Fibroblast of gingiva (primary cell): ENCODE measurements at regions not wholly inside any gene's neighbourhood (a gene's known extent, or its start where the extent isn't known, plus 50 kb on each side); places are given as distances from the start of the nearest gene placed in this dataset.
"Not testable (repeated sequence)": the region's sequence is repeated elsewhere in the genome, so short reads cannot be mapped to it uniquely, and the experiment has no call there.

Experiments
- DNase-seq: peaks from one replicate; pipeline ENCODE4 v3.0.0-alpha.2; 2011; ENCODE audit warnings: low read depth

DNA sequence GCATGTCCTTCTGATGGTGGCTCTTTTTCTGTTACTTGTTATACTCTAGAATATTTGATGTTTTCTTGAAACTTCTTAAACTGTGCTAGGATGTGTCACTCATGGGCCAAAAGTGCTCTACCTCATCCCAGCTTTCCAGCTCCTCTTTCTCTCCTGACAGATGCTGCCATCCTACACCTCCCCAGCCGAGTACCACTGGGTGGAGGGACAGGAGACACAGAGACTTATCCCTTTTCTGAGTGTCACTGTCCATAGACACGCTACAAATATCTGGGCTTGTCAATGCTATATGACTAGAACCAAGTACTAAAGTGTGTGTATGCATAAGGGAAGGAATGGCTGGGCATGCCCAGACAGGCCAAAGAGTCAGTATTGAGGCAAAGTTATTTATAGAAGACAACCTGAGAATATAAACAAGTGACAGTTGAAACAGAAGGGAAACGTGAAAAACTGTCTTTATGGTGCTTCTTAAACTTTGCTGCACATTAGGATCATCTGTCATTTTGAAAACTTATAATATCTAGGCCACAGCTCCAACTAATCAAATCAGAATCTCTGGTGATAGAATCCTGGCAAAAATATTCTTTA lies 188.0 kb downstream of the CARTPT start:
- DNase-seq, result no peak

DNA sequence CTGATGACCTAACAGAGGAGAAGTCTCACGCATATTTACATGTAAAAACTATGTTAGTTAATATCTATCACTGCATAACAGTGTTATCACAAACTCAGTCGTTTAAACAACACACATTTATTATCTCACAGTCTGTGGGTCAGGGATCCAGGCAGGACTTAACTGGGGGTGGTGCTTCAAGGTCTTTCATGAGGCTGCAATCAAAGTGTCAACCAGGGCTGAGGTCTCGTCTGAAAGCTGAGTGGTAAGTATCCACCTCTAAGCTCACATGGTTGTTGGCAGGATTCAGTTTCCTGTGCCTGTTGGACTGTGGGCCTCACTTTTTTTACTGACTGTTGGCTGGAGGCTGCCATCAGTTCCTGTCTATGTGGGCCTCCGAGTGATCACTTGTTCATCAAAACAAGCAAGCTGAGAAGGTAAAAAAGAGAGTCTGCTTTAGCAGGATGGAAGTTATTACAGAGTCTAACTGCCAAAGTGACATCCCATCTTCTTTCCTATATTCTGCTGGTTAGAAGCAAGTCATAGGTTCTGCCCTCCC lies 188.6 kb downstream of the CARTPT start:
- DNase-seq, result no peak

DNA sequence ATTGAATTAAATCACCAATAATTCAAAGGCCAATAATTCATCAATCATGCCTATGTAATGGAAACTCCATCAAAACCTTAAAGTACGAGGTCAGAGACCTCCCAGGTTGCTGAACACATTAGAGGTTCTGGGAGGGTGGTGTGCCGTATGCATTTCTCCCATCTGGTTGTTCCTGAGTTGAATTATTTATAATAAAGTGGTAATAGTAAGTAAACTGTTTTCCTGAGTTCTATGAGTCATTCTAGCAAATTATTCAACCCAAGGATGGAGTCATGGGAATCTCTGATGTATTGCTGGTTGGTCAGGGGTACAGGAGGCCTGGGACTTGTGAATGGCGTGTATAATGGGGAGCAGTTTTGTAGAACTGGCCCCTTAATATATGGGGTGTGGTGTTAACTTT lies 191.7 kb downstream of the CARTPT start:
- no peak for DNase-seq

DNA sequence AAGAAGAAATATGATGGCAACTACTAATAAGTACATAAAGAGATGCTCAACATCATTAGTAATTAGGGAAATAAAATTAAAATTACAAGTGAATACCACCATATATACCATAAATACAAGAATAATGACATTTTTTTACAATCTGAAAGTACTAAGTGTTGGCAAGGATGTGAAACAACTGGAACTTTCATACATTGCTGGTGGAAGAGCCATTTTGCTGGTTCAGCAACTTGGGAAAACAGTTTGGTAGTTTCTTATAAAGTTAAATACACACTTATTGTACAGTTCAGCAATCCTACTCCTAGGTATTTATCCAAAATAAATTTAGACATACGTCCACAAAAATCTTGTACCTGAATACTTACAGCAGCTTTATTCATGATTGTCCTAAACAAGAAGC lies 192.9 kb downstream of the CARTPT start:
- DNase-seq, result no peak

DNA sequence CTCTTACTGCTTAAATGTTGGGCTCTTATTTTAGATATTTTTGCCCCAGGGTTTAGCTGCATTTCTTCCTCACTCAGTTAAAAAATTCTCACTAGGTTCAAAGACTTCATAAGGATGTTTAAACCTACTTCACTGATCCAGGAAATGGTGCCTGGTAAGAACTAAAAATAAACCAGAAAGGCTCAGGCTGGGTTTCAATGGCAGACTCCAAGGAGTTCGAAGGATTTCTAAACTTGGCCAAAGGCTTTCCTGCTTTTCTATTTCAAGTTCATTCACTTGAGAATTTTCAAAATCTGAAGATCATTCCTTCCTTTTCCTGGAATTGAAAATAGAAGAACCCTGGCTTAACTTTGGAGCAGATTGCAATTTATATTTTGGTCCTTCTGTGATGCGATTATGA lies 193.0 kb upstream of the MAP1B start:
- no peak for DNase-seq

DNA sequence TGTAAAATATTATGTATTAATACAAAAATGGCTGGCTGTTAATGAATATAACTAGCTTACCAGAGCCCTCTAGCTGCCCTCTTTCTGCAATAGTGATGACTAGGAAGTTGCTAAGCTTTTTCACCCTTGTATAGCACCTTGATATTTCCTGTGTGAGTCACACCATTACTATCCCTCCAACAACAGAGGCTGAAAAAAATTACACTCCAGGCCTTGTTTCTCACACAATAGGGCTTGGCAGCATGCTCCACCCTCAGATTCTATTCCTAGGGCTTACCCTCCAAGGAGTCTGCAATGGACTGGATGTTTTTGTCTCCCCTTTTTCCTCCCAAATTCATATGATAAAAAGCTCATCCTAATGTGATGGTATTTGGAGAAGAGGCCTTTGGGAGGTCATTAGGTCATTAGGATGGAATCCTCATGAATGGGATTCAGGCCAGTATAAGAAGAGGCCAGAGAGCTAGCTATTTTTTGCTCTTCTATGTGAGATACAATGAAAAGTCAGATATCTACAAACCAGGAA lies 184.6 kb upstream of the MAP1B start:
- peak; percentile 13 for DNase-seq

DNA sequence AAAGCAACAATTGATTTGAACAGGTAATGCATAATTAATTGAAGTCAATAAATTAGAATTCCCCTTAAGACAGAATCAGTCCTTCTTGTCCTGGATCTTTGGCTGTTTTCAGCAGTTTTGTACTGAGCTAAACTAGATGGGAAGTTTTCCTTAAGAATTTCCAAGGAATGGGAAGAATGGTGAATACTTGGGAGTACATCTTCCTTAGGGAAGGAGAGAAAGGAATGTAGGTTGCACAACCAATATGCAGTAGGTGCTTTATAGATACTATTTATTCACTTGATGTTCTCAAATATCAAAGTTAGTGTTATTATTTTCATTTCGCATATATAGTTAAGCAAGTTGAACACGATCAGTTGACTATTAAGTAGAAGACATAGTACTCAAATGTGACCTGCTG lies 183.5 kb upstream of the MAP1B start:
- no peak for DNase-seq

DNA sequence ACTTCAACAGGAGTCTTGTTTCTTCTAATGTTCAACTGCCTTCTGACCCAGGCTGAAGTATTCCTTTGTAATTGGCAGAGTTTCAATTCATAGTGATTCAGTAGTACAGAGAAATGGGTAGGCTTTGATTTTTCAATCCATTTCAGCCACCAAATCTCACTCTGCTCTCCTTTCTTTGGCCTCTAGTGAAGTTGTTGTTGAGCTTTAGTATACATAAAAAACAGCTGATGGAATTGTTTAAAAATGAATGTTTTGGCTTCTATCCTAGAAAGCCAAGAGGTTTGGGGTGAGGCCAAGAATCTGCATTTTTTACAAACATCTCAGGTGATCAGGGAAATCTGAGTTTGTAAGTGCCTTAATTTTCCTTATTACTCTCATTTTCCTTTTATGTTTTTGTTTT lies 182.9 kb upstream of the MAP1B start:
- no peak for DNase-seq

DNA sequence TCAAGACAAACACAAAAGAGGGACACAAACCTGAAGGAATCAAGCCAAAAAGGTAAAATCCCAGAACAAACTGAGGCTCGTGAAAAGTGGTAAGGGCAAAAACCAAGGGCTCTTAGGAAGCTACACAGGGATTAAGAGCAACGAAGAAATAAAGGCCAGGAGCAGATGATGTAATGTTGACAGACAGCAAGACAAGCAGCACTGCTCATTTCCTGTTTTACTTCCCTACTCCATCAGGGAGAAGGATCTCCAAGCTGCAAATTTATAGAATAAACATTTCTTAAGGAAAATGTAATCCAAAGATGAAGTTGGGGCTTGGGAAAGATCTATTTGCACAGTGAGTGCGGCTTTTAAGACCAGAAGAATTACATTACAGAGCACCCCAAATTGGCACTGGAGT lies 182.3 kb upstream of the MAP1B start:
- DNase-seq, result peak; percentile 27

DNA sequence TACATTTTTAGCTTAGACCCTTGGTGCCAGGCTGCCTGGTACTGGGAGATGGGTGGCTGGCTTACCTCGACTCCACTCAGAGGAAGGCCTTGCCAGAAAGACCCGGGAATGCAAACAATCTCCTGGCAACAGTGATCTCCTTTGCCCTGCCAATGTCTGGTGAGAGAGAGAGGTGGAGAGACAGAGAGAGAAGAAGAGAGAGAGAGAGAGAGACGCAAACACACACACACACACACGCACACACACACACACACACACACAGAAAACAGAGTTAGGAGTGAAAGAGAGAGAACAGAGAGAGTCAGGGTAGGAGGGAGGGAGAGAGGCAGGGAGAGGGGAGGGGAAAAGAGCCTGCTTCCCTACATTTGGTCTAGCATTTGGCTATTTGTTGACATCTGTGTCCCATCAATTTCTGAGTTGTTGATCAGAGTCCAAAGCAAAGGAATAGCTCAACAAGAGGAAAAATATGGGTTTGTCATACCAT lies 181.6 kb upstream of the MAP1B start:
- peak; percentile 68 for DNase-seq

DNA sequence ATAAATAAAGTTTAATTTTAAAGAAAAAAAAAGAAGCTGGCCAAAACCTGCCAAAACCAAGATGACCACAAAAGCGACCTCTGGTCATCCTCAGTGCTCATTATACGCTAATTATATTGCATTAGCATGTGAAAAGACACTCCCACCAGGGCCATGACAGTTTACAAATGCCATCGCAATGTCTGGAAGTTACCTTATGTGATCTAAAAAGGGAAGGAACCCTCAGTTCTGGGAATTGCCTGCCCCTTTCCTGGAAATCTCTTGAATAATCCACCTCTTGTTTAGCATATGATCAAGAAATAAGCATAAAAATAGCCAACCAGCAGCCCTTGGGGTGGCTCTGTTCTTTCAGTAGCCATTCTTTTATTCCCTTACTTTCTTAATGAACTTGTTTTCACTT lies 178.3 kb upstream of the MAP1B start:
- DNase-seq, result no peak

DNA sequence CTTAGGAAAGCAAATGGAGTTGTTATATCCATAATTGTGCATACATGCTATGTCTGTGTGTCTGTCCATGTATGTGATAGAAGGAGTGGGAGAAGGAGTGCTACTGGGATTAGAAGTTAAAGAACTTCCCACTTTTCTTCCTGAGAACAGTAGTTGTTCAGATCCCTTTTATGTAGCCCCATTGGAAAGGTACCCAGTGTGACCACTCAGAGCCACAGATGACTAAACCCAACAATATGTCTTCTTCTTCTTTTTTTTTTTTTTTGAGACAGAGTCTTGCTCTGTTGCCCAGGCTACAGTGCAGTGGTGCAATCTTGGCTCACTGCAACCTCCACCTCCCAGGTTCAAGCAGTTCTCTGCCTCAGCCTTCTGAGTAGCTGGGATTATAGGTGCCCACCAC lies 176.7 kb upstream of the MAP1B start:
- DNase-seq, result not testable (repeated sequence)

DNA sequence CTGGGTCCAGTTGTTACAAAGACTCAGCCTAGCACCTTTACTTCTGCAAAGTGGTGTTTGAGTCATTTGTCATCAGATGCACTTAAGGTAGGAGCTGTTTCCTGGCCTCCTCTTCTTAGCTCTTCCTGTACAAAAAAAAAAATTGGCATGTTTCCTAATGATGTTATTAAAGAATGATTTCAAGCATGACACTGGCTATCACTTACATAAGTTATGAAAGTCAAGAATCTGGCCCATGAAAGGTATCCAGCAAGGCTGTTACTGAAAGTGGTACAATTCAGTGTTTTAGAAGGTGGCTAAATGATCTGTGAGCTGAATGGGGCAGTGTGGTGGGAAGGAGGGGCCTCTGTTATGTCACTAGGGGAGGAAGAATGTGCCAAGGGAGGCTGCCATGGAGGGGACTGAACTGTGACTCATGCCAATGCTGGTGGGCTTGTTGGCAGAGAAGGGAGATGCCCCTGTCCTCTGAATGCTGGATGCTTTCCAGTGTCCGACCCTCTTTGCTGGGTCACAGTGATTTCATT lies 175.1 kb upstream of the MAP1B start:
- peak; percentile 21 for DNase-seq

DNA sequence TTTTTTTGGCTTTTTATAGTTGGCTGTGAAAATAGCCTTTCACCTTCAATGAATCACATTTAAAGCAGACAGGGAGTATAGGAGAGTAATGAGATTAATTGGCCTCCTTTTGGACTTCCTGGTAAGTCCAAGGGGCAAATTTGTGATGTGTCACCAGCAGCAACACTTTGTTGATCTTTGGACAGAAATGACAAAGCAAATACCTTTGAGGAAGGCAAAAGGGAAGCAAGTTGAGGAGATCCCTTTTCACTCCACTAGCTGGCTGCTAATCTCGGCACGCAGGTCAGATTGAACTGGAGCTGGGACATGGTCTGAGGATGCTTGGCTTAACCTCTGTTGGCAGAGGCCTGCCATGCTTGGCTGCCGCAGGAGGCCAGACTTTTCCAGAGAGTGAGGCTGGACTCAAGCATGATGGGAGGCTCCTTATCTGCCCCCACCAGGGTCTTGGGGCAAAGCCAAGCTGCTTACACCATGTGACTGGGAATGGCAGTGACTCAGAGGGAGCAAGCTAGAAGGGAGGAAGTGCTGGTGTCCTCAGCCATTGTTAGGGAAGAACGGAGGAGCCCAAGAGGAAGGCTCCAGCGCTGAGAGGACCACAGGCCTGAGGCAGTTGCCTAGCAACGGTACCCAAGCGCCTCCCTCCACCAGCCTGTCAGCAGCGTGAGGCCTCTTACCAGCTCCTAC lies 174.5 kb upstream of the MAP1B start:
- peak; percentile 41 for DNase-seq

DNA sequence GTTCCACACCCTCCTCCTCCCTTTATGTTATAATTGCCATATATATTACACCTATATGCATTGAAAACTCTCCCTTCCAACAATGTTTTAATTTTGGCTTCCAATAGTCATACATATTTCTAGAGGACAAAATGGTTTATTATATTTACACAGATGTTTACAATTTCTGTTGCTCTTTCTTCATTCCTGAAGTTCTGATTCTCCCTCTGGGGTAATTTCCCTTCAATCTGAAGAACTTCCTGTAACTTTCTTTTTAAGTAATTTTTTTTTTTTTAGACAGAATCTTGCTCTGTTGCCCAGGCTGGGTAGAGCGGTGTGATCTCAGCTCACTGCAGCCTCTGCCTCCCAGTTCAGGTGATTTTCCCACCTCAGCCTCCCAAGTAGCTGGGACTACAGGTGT lies 173.0 kb upstream of the MAP1B start:
- peak; percentile 27 for DNase-seq

DNA sequence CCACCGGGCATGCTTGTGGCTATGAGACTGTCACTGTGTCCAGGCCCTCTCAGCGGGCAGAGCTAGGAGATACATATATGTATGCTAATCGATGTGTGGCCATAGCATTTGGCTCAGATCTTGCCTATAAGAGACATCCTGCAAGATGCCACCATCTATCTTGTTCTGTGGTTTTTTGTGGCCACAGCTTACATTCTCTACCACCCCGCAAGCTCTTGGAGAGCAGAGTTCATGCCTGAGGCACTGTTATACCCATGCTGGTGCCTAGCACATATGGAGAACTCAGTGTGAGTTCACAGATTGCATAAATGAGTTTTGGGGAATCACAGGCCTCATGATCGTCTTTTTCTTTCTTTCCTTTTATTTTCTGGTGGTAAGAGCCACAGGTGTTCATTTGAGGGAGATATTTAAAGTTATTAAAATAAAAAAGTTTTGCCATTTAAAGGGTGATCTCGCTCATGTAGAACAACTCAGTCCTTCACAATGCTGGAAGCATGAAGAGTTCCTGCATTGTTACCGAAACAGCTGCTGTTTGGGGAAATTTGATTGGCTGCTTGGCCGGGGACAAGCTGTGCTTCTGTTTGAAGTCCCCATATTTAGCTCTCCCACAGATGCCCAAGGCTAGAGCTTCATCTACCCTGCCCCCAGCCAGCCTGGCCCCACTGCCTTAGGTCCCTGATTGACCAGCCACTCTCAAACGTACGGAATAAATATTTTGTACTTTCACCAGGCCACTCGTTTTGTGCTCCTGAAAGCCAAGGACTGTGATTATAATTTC lies 169.2 kb upstream of the MAP1B start:
- DNase-seq, result no peak

DNA sequence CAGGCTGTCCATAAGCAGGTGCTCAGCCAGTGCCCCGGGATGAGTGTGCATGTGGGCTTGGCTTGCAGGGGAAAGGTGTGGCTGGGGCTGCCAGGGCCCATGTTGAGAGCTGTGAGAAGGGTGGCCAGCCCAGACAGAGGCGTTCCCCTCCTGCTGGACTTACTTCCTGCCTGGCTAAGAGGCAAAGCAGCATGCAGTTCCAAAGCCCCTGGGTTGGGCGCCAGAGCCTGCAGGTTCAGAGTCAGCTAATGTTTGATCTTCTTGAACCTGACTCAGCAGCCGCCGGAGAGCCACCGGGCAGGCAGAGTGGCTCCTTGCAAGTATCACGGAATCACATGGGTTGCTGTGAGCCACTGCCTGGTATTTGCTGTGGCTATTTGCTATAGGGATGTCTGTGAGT lies 168.4 kb upstream of the MAP1B start:
- no peak for DNase-seq

DNA sequence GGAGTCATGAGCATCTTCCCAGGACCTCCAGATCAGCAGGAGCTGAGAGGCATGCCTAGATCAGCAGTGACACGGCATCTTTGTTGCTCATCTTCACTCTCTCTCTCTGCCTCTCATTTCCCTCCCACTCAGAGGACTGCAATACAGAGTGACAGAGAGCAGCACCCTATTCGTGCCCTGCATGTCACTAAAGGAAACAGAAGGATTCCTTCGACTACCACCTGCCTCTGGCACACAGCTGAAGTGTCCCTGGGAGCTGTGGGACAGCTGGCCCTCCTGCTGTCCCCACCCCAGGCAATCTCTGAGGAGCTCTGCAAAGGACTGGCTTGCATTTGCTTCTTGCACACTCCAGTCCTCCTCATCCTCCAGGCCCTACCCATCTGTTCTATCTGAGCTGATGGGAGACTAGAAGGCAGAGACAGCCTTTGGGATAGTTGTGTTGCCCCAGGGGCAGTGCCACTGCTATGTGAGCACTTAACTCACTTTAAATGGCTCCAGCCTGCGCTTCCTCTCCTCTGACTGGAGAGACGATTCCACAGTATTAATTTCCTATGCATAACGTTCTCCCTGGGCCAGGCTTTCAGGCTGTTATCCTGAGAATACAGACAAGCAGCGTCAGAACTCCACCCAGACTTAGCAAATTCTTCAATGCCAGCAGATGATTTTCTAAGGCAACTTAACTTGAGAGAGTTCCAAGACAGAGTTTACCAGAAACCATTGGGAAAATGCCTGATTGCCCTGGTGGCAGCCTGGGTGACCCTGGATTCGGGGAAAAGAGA lies 167.6 kb upstream of the MAP1B start:
- DNase-seq, result no peak

DNA sequence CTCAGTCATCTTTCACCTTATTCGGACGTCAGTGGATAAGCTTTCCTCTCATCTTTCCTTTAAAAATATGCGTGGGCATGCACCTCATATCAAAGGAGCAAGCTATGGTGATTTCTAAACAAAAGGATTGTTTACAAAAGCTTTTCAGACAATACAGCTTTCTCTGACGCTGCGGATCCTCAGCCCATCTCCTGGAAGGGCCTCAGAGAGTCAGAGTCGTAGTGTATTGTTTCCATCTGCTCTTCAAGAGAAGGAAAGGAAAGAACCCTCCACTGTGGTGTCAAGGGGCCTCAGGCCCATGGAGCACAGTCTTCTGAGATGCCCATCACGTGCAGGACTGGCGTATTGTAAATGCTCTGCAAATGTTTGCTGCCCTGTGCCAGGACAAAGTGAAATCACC lies 163.4 kb upstream of the MAP1B start:
- no peak for DNase-seq

DNA sequence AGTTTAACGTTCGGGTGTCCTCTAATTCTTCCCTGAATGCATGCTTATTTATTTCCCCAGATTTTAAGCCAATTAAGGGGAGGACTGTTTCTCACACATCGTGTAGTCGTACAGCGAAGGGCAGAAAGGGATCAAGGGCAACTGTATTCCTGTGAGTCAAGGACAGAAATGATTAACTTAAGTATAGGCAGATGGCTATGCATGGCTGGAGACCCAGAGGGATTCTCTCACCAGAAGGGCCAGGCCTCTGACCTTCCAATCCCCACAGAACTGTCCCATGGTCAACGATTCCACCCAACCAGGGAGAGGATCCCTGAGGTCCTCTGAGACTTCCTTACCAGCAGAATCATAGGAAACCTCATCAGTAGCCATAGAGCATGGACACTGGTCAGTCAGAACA lies 161.8 kb upstream of the MAP1B start:
- no peak for DNase-seq

DNA sequence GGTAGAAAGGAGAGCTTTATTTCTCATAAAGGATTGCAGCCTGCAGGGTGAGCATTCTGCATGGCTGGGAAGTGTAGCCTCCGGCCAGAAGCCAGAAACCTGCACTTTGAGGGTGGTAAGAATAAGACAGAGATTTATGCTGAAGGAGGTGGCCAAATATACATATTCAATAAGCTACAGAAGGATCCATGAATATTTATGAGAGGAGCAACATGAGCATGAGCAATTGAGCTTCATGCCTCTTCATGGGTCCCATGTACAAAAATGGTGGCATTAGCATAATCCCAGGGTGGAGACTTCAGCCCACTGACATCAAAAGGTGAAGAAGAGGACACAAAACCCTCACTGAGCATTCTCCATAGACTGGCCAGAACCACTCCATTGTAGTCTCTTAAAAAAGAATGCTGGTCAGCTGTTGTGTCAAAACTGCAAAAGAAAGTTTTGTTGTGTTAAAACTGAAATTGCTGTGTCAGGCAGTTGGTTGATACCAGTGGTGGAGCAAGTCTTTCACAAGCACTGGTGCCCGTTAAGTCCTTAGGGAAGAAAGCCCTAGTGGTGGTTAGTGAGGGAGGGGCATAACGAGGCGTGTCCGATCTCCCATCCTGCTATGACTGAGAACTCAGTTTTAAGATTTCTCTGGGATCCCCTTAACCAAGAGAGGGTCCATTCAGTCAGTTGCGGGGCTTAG lies 160.8 kb upstream of the MAP1B start:
- DNase-seq, result no peak
